Loucy (cell line): ENCODE measurements at regions not wholly inside any gene's neighbourhood (a gene's known extent, or its start where the extent isn't known, plus 50 kb on each side); places are given as distances from the start of the nearest gene placed in this dataset.

Experiments
- H2AFZ ChIP-seq: fragments of 200-600 bp; sonication (generic); 2 replicates; pipeline ENCODE4 v1.6.0; 2016; ENCODE audit warnings: antibody characterized with exemption, mild to moderate bottlenecking, low read length, moderate library complexity
- H3F3A ChIP-seq: fragments of 200-600 bp; 2 replicates; pipeline ENCODE4 v1.6.0; 2016; ENCODE audit warnings: antibody characterized with exemption, low read depth, mild to moderate bottlenecking
- H3K27me3 ChIP-seq: fragments of 200-600 bp; sonication (generic); 2 replicates; pipeline ENCODE4 v1.6.1; 2014; ENCODE audit warnings: low read length, mild to moderate bottlenecking; ENCODE audit not compliant: insufficient read depth, poor library complexity, severe bottlenecking
- H3K36me3 ChIP-seq: fragments of 200-600 bp; sonication (generic); 2 replicates; pipeline ENCODE4 v1.6.1; 2016; ENCODE audit warnings: low read length; ENCODE audit not compliant: insufficient read depth
- H3K4me1 ChIP-seq: fragments of 200-600 bp; sonication (generic); 2 replicates; pipeline ENCODE4 v1.5.1; 2014; ENCODE audit warnings: low read length, mild to moderate bottlenecking; ENCODE audit not compliant: insufficient read depth, poor library complexity, severe bottlenecking
- H3K4me2 ChIP-seq: fragments of 200-600 bp; sonication (generic); 2 replicates; pipeline ENCODE4 v1.6.0; 2014; ENCODE audit warnings: antibody characterized with exemption, low read length, low read depth, mild to moderate bottlenecking; ENCODE audit not compliant: poor library complexity, severe bottlenecking
- H3K4me3 ChIP-seq: fragments of 200-600 bp; sonication (generic); 2 replicates; pipeline ENCODE4 v1.5.1; 2014; ENCODE audit warnings: low read length, mild to moderate bottlenecking, mixed read lengths; ENCODE audit not compliant: poor library complexity, severe bottlenecking
- H3K79me2 ChIP-seq: fragments of 200-600 bp; sonication (generic); 2 replicates; pipeline ENCODE4 v1.6.1; 2014; ENCODE audit warnings: low read length; ENCODE audit not compliant: insufficient read depth
- H3K9ac ChIP-seq: fragments of 200-600 bp; sonication (generic); 2 replicates; pipeline ENCODE4 v1.6.0; 2014; ENCODE audit warnings: mild to moderate bottlenecking, low read depth, low read length, moderate library complexity; ENCODE audit not compliant: poor library complexity, severe bottlenecking
- H3K9me2 ChIP-seq: fragments of 200-600 bp; sonication (generic); replicated peaks from 2 replicates; pipeline ENCODE4 v1.6.1; 2016; ENCODE audit warnings: low read depth, low read length, mixed read lengths
- H3K9me3 ChIP-seq: fragments of 200-600 bp; sonication (generic); 2 replicates; pipeline ENCODE4 v1.6.1; 2014; ENCODE audit warnings: mild to moderate bottlenecking, antibody characterized with exemption, low read length, low read depth; ENCODE audit not compliant: insufficient read depth
- H4K20me1 ChIP-seq: fragments of 200-600 bp; sonication (generic); 2 replicates; pipeline ENCODE4 v1.6.0; 2014; ENCODE audit warnings: antibody characterized with exemption, low read length, mild to moderate bottlenecking; ENCODE audit not compliant: insufficient read depth, poor library complexity, severe bottlenecking
- EZH2phosphoT487 ChIP-seq: fragments of 200-600 bp; IDR thresholded peaks from 2 replicates; pipeline ENCODE4 v1.6.1; 2018; ENCODE audit warnings: antibody characterized with exemption, mild to moderate bottlenecking, moderate library complexity, borderline replicate concordance
- TF ChIP-seq, protein P1 (sequence below): fragments of 200-600 bp; sonication (generic); conservative IDR thresholded peaks from 2 replicates; pipeline ENCODE4 v1.5.1; 2014; ENCODE audit warnings: mild to moderate bottlenecking, antibody characterized with exemption, low read length

DNA sequence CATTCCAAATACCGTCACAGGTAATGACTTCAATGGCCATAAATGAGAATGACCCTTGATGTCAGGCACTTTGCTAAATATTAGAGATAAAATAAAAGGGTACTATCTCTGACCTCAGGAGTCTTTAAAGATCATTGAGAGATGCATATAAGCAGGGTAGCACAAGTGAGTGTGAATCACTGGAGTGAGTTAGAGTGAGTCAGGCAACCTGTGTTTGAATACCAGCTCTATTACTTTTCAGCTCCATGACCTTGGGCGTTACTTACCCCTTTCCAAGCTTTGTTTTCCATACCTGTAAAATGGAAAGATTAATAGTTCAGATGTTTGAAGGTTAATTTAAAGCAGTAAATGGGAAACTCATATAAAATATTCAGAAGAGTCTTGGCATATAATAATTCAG lies 1058.0 kb upstream of the ADGRL4 start:
- no peaks in the 10 kb centered on the region for H3K9me3 ChIP-seq
- H3K4me3 ChIP-seq, result no peak overlapping the region
- H4K20me1 ChIP-seq, result no peaks in the 10 kb centered on the region
- H3K9ac ChIP-seq, result no peak overlapping the region
- H3K4me1 ChIP-seq, result no peaks in the 10 kb centered on the region
- no peaks in the 10 kb centered on the region for H3K79me2 ChIP-seq
- H3K4me2 ChIP-seq, result no peak overlapping the region
- no peaks in the 10 kb centered on the region for H3K9me2 ChIP-seq
- no peaks in the 10 kb centered on the region for H3F3A ChIP-seq
- no peak overlapping the region for H2AFZ ChIP-seq
- H3K36me3 ChIP-seq, result no peaks in the 10 kb centered on the region
- H3K27me3 ChIP-seq, result no peaks in the 10 kb centered on the region
- TF ChIP-seq, protein P1, sequence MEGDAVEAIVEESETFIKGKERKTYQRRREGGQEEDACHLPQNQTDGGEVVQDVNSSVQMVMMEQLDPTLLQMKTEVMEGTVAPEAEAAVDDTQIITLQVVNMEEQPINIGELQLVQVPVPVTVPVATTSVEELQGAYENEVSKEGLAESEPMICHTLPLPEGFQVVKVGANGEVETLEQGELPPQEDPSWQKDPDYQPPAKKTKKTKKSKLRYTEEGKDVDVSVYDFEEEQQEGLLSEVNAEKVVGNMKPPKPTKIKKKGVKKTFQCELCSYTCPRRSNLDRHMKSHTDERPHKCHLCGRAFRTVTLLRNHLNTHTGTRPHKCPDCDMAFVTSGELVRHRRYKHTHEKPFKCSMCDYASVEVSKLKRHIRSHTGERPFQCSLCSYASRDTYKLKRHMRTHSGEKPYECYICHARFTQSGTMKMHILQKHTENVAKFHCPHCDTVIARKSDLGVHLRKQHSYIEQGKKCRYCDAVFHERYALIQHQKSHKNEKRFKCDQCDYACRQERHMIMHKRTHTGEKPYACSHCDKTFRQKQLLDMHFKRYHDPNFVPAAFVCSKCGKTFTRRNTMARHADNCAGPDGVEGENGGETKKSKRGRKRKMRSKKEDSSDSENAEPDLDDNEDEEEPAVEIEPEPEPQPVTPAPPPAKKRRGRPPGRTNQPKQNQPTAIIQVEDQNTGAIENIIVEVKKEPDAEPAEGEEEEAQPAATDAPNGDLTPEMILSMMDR, result no peak
- TF ChIP-seq EZH2phosphoT487, result no peak

DNA sequence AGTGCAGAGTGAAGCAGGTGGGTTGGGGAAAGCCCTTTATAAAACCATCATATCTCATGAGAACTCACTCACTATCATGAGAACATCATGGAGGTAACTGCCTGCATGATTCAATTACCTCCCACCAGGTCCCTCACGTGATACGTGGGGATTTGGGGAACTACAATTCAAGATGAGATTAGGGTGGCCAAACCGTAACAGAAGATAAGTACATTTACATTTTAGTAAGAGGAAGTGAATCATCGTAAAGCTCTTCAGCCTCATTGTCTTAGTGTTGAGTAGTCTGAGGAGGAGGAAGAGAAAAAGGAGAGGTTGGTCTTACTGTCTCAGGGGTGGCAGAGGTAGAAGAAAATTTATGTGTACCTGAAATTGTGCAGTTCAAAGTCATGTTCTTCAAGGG lies 1053.4 kb upstream of the ADGRL4 start:
- Histone ChIP-seq H3K4me2 (no peak overlapping the region), H3K27me3 (no peaks in the 10 kb centered on the region), H3K9me3 (no peaks in the 10 kb centered on the region), H2AFZ (no peak overlapping the region), H4K20me1 (no peaks in the 10 kb centered on the region), H3F3A (no peaks in the 10 kb centered on the region), H3K9me2 (no peaks in the 10 kb centered on the region), H3K4me1 (no peaks in the 10 kb centered on the region), H3K9ac (no peak overlapping the region), H3K4me3 (no peak overlapping the region), H3K36me3 (no peaks in the 10 kb centered on the region), H3K79me2 (no peaks in the 10 kb centered on the region)
- TF ChIP-seq, protein P1, result no peak
- TF ChIP-seq EZH2phosphoT487, result no peak

DNA sequence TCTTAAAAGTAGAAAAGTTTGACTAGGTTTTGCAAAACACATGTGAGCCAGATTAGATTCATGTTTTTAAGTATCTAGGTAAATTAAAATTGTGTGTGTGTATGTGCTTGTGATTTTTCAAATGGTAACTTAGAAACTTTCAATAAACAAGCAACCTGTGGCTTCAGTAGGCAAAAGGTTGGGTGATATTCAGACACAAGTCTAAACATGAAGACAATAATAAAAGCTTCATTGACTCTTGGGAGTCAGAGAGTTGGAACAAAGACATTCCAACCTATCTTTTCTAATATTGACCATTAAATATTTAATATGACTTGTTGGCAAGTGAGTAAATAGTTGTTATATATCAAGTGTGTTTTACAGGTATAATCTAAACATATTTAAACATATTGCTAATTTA lies 1049.6 kb upstream of the ADGRL4 start:
- H3K9me2 ChIP-seq, result no peaks in the 10 kb centered on the region
- H3K79me2 ChIP-seq, result no peaks in the 10 kb centered on the region
- H3K9me3 ChIP-seq, result no peaks in the 10 kb centered on the region
- H3F3A ChIP-seq, result no peaks in the 10 kb centered on the region
- no peak overlapping the region for H3K9ac ChIP-seq
- no peaks in the 10 kb centered on the region for H3K27me3 ChIP-seq
- no peak overlapping the region for H3K4me3 ChIP-seq
- no peak for TF ChIP-seq EZH2phosphoT487
- TF ChIP-seq, protein P1, result no peak
- no peaks in the 10 kb centered on the region for H4K20me1 ChIP-seq
- no peaks in the 10 kb centered on the region for H3K4me1 ChIP-seq
- H3K36me3 ChIP-seq, result no peaks in the 10 kb centered on the region
- H2AFZ ChIP-seq, result no peak overlapping the region
- H3K4me2 ChIP-seq, result no peak overlapping the region
